ENCODE measurements at regions not wholly inside any gene's neighbourhood (a gene's known extent, or its start where the extent isn't known, plus 50 kb on each side); places are given as distances from the start of the nearest gene placed in this dataset.
A peak's percentile ranks its signal among the peaks of the same experiment; 100 is the strongest.

DNA sequence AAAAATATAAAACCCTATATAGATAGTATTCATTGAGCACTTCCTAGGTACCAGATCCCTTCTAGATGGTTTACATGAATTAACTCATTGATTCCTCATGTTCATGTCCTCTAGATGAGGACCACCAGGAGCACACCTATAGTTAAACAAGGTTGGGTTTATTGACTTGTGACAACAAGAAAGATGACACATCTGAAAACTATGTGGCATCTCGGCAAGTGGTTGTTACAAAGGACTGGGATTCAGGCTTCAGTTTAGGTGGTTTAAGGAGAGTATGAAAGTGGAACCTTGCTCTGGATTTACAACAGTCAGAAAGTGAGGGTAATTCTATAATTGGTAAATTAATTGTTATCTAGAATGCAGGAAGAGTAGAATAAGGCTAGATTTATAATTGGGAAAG lies 99.0 kb upstream of the PHF14 start:
- no peak for DNase-seq (ENCODE audit: low read depth, low spot score)
- H3K79me2 ChIP-seq (ENCODE audit: insufficient read depth, low read length): no peaks in the 10 kb centered on the region
- H3K4me2 ChIP-seq (ENCODE audit: low read length): 0 out of 2 replicates have a peak overlapping the region, but pooled peaks have one; percentile 13
- no peaks in the 10 kb centered on the region for H4K20me1 ChIP-seq (ENCODE audit: insufficient read depth)
- TF ChIP-seq TCF7L2 (IDR thresholded peaks at IDR 0.05; ENCODE audit: borderline replicate concordance, extremely low read depth, insufficient read depth, insufficient read length): no peak
- TF ChIP-seq ZFX (IDR thresholded peaks at IDR 0.05): no peak
- TF ChIP-seq EGR1 (IDR thresholded peaks at IDR 0.05; ENCODE audit: low read depth): no peak
- no peak for TF ChIP-seq JUND (IDR thresholded peaks at IDR 0.05)
- ATAC-seq: no peak
- no peak overlapping the region for H2AFZ ChIP-seq (ENCODE audit: low read depth, low read length, poor library complexity, severe bottlenecking)
- ChIA-PET RAD21 (ENCODE audit: low non-redundant PET in 1 of 2, low total read pairs in 2 of 2, uncharacterized antibody in 2 of 2, unreplicated experiment in 2 of 2) (no interaction called here), CTCF (no interaction called here), POLR2A (no interaction called here)
- no peaks in the 10 kb centered on the region for H3K36me3 ChIP-seq (ENCODE audit: control insufficient read depth in 1 of 2, insufficient read depth in 2 of 2, low read length in 2 of 2)
- no peaks in the 10 kb centered on the region for H3K9me2 ChIP-seq (ENCODE audit: insufficient read depth)
- no peak overlapping the region for H3K4me3 ChIP-seq (replicated peaks in 1 of 2; ENCODE audit: low read depth in 1 of 2, low read length in 2 of 2)
- intact Hi-C loops (cut with micrococcal nuclease): no loop called here
- no peaks in the 10 kb centered on the region; the same call in 1 of the 2 replicates for H3K27me3 ChIP-seq (ENCODE audit: insufficient read depth, low read length)
- no peak overlapping the region for H3K9ac ChIP-seq (ENCODE audit: low read length)
- H3K27ac ChIP-seq (ENCODE audit: low read depth, low read length): no peak overlapping the region
- H3K4me1 ChIP-seq (ENCODE audit: control insufficient read depth in 1 of 2, insufficient read depth in 2 of 2, low read length in 2 of 2): no peaks in the 10 kb centered on the region
- BruUV-seq (replicated peaks): no TSS peak
- H3K9me3 ChIP-seq (ENCODE audit: control insufficient read depth in 1 of 2, insufficient read depth in 1 of 2, low read depth in 1 of 2, low read length in 2 of 2): no peaks in the 10 kb centered on the region

DNA sequence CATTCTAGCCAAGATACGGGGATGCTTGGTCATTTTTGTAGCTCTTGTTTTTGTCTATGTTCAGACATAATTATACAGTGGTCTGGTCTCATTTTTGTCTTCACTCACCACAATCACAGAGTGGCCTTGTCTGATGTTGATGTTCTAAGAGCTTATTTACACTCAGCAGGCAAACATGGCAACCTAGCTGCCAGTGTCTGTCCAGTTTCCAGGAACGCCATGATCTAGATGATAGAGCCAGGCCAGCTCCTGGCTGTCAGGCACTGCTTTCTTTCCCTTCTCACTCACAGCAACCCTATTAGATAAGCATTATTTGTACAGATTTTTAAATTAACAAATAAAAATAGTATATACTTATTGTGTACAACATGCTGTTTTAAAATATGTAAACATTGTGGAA lies 98.6 kb upstream of the PHF14 start:
- H2AFZ ChIP-seq (ENCODE audit: low read depth, low read length, poor library complexity, severe bottlenecking): no peak overlapping the region
- H3K9me2 ChIP-seq (ENCODE audit: insufficient read depth): no peaks in the 10 kb centered on the region
- DNase-seq (ENCODE audit: low read depth, low spot score): no peak
- H3K27me3 ChIP-seq (ENCODE audit: insufficient read depth, low read length): no peaks in the 10 kb centered on the region; the same call in 1 of the 2 replicates
- H3K9ac ChIP-seq (ENCODE audit: low read length): no peak overlapping the region
- no TSS peak for BruUV-seq (replicated peaks)
- ChIA-PET RAD21 (ENCODE audit: low non-redundant PET in 1 of 2, low total read pairs in 2 of 2, uncharacterized antibody in 2 of 2, unreplicated experiment in 2 of 2) (no interaction called here), CTCF (no interaction called here), POLR2A (no interaction called here)
- TF ChIP-seq EGR1 (IDR thresholded peaks at IDR 0.05; ENCODE audit: low read depth): no peak
- H3K4me1 ChIP-seq (ENCODE audit: control insufficient read depth in 1 of 2, insufficient read depth in 2 of 2, low read length in 2 of 2): no peaks in the 10 kb centered on the region
- intact Hi-C loops (cut with micrococcal nuclease): no loop called here
- H3K9me3 ChIP-seq (ENCODE audit: control insufficient read depth in 1 of 2, insufficient read depth in 1 of 2, low read depth in 1 of 2, low read length in 2 of 2): no peaks in the 10 kb centered on the region
- H3K27ac ChIP-seq (ENCODE audit: low read depth, low read length): no peak overlapping the region
- 0 out of 2 replicates have a peak overlapping the region, but pooled peaks have one; percentile 13 for H3K4me2 ChIP-seq (ENCODE audit: low read length)
- no peaks in the 10 kb centered on the region for H3K79me2 ChIP-seq (ENCODE audit: insufficient read depth, low read length)
- H4K20me1 ChIP-seq (ENCODE audit: insufficient read depth): no peaks in the 10 kb centered on the region
- H3K36me3 ChIP-seq (ENCODE audit: control insufficient read depth in 1 of 2, insufficient read depth in 2 of 2, low read length in 2 of 2): no peaks in the 10 kb centered on the region
- no peak for ATAC-seq
- no peak overlapping the region for H3K4me3 ChIP-seq (replicated peaks in 1 of 2; ENCODE audit: low read depth in 1 of 2, low read length in 2 of 2)
